Activated CD4-positive, alpha-beta T cell treated with anti-CD3 and anti-CD28 coated beads, Interleukin-2, amount 10 ng/mL, durations not matched to agents 24 days and 14 days (primary cell): ENCODE measurements at regions not wholly inside any gene's neighbourhood (a gene's known extent, or its start where the extent isn't known, plus 50 kb on each side); places are given as distances from the start of the nearest gene placed in this dataset.
"Not testable (repeated sequence)": the region's sequence is repeated elsewhere in the genome, so short reads cannot be mapped to it uniquely, and the experiment has no call there.

ENCODE experiments used
- DNase-seq: peaks from one replicate; pipeline ENCODE4 v3.0.0; 2022
- H3K27ac Mint-ChIP-seq: one replicate; pipeline ENCODE4 v1.8.0; 2022; ENCODE audit warnings: mild to moderate bottlenecking, mixed read lengths
- H3K27me3 Mint-ChIP-seq: one replicate; pipeline ENCODE4 v1.8.0; 2022; ENCODE audit warnings: mixed read lengths
- H3K36me3 Mint-ChIP-seq: one replicate; pipeline ENCODE4 v1.8.0; 2022; ENCODE audit warnings: low read depth, mild to moderate bottlenecking, mixed read lengths
- H3K4me1 Mint-ChIP-seq: one replicate; pipeline ENCODE4 v1.8.0; 2021; ENCODE audit warnings: mixed read lengths
- H3K4me3 Mint-ChIP-seq: one replicate; pipeline ENCODE4 v1.8.0; 2022; ENCODE audit warnings: mild to moderate bottlenecking, moderate library complexity, mixed read lengths
- H3K9me3 Mint-ChIP-seq: one replicate; pipeline ENCODE4 v1.8.0; 2021; ENCODE audit warnings: mixed read lengths
- intact Hi-C: fragments of 100-400 bp; cut with micrococcal nuclease; formaldehyde crosslinking; loops from one replicate; pipeline ENCODE4 v1.15.1; 2023

DNA sequence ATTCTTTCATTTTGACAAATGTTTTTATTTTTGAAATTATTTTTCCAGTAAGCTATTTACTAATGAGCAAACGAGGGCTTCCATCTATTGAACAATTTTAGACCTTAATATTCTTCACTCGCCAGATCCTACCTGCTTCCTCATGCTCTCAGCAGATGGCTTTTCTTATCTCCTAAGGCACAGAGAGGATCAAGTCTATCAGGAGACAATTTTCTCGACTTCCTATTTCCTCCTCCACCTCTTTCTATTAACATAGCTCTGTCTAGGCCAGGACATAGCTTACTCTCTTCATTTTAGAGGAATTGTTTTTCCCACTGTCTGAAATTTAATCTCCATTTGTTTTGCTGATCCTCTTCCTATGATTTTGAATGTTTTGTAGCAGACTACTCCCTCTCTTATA lies 87.0 kb upstream of the MAN1A1 start:
- H3K36me3 Mint-ChIP-seq: no peaks in the 10 kb centered on the region
- H3K27ac Mint-ChIP-seq: no peak overlapping the region
- H3K4me1 Mint-ChIP-seq: no peaks in the 10 kb centered on the region
- DNase-seq: no peak
- no peaks in the 10 kb centered on the region for H3K9me3 Mint-ChIP-seq
- peaks cover 4% of the 10 kb centered on the region for H3K27me3 Mint-ChIP-seq
- intact Hi-C loops: no loop called here
- H3K4me3 Mint-ChIP-seq: no peak overlapping the region

DNA sequence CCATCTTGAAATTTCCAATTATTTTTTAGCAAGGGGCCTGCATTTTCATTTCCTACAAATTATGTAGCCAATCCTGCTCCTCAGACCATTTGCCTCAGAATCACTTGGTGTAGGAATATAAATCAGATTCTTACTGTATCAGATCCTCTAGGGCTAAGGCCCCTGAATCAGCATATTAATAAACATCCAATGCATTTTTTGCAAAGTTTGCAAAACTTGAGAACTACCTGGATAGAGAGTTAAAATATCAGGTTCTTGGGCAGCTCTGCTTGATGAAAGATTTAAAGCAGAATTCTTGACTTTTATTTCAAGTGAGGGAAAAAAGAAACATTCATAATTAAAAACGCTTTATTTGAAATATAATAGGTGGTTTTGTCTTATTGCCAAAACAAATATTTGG lies 82.2 kb upstream of the MAN1A1 start:
- Mint-ChIP-seq H3K27ac (no peak overlapping the region), H3K36me3 (no peaks in the 10 kb centered on the region), H3K9me3 (no peaks in the 10 kb centered on the region), H3K4me3 (no peak overlapping the region), H3K27me3 (peaks cover 4% of the 10 kb centered on the region), H3K4me1 (no peaks in the 10 kb centered on the region)
- intact Hi-C loops: no loop called here
- no peak for DNase-seq

- intact Hi-C loops: no loop called here
- H3K27ac Mint-ChIP-seq: no peak overlapping the region
These were observed 81.2 kb upstream of the MAN1A1 start for GRCh38 chr6:119430805-119431204.

GRCh38 chr6:119428633-119429032 lies 79.1 kb upstream of the MAN1A1 start:
- Mint-ChIP-seq H3K4me3 (no peak overlapping the region), H3K4me1 (no peaks in the 10 kb centered on the region), H3K27me3 (peaks cover 11% of the 10 kb centered on the region), H3K36me3 (no peaks in the 10 kb centered on the region), H3K9me3 (peaks cover 8% of the 10 kb centered on the region), H3K27ac (no peak overlapping the region)
- DNase-seq: no peak
- intact Hi-C loops: no loop called here

More at GRCh38 chr6:119430805-119431204, 81.2 kb upstream of the MAN1A1 start:
- Mint-ChIP-seq H3K4me1 (no peaks in the 10 kb centered on the region), H3K36me3 (no peaks in the 10 kb centered on the region), H3K27me3 (peaks cover 4% of the 10 kb centered on the region), H3K4me3 (no peak overlapping the region), H3K9me3 (no peaks in the 10 kb centered on the region)
- no peak for DNase-seq

GRCh38 chr6:119426619-119427018 lies 77.1 kb upstream of the MAN1A1 start:
- Mint-ChIP-seq H3K27me3 (peaks cover 10% of the 10 kb centered on the region), H3K9me3 (peaks cover 14% of the 10 kb centered on the region), H3K27ac (no peak overlapping the region), H3K4me1 (no peaks in the 10 kb centered on the region), H3K36me3 (no peaks in the 10 kb centered on the region), H3K4me3 (no peak overlapping the region)
- intact Hi-C loops: no loop called here
- no peak for DNase-seq

- H3K36me3 Mint-ChIP-seq: no peaks in the 10 kb centered on the region
- H3K27ac Mint-ChIP-seq: no peak overlapping the region
- no peaks in the 10 kb centered on the region for H3K4me1 Mint-ChIP-seq
- intact Hi-C loops: no loop called here
- no peak for DNase-seq
- peaks cover 36% of the 10 kb centered on the region for H3K9me3 Mint-ChIP-seq
- H3K4me3 Mint-ChIP-seq: no peak overlapping the region
- peaks cover 11% of the 10 kb centered on the region for H3K27me3 Mint-ChIP-seq
These were observed 74.4 kb upstream of the MAN1A1 start for GRCh38 chr6:119423996-119424395.

GRCh38 chr6:119418084-119418483 lies 68.5 kb upstream of the MAN1A1 start:
- intact Hi-C loops, H3K36me3 Mint-ChIP-seq, H3K27ac Mint-ChIP-seq, DNase-seq, H3K4me1 Mint-ChIP-seq, H3K4me3 Mint-ChIP-seq: not testable (repeated sequence)
- peaks cover 10% of the 10 kb centered on the region for H3K27me3 Mint-ChIP-seq
- H3K9me3 Mint-ChIP-seq: peaks cover 57% of the 10 kb centered on the region

- no peaks in the 10 kb centered on the region for H3K4me1 Mint-ChIP-seq
- intact Hi-C loops: no loop called here
- no peaks in the 10 kb centered on the region for H3K36me3 Mint-ChIP-seq
- DNase-seq: no peak
- H3K27ac Mint-ChIP-seq: no peak overlapping the region
- peaks cover 24% of the 10 kb centered on the region for H3K9me3 Mint-ChIP-seq
- no peak overlapping the region for H3K4me3 Mint-ChIP-seq
- peaks cover 13% of the 10 kb centered on the region for H3K27me3 Mint-ChIP-seq
These were observed 57.6 kb upstream of the MAN1A1 start for GRCh38 chr6:119407156-119407555.

- H3K4me3 Mint-ChIP-seq, H3K36me3 Mint-ChIP-seq, intact Hi-C loops, DNase-seq, H3K4me1 Mint-ChIP-seq, H3K27ac Mint-ChIP-seq: not testable (repeated sequence)
- Mint-ChIP-seq H3K9me3 (peaks cover 20% of the 10 kb centered on the region), H3K27me3 (peaks cover 11% of the 10 kb centered on the region)
These were observed 55.6 kb upstream of the MAN1A1 start for GRCh38 chr6:119405114-119405513.
